ENCODE measurements at regions not wholly inside any gene's neighbourhood (a gene's known extent, or its start where the extent isn't known, plus 50 kb on each side); places are given as distances from the start of the nearest gene placed in this dataset.

DNA sequence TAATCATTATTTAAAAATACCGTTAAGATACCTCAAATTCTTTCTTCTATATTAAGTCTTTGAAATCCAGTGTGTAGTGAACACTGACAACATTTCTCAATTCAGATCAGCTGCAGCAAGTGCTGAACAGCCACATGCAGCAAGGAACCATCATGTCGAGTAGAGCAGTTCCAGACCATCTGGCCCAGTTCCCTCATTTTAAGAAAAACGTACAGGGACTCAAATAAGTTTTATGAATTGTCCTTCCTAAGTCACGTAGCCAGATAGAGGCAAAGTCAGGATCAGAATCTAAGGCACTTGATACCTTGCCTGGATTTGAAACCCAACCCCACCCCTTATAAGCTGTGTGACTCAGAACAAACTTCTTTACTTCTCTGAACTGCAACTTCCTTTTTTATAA lies 132.4 kb downstream of the PROX1 start:
- no peak for TF ChIP-seq YY1 (IDR thresholded peaks at IDR 0.05; ENCODE audit: low read depth)
- no peak for TF ChIP-seq NFIC (IDR thresholded peaks at IDR 0.05)
- no peak for TF ChIP-seq CEBPB (IDR thresholded peaks at IDR 0.05)
